ENCODE measurements at regions not wholly inside any gene's neighbourhood (a gene's known extent, or its start where the extent isn't known, plus 50 kb on each side); places are given as distances from the start of the nearest gene placed in this dataset.
A peak's percentile ranks its signal among the peaks of the same experiment; 100 is the strongest.

- no peak for FAIRE-seq
- no peak overlapping the region; the same call in 1 of the 2 replicates for H2BK5ac ChIP-seq (ENCODE audit: low read depth, low read length)
- TF ChIP-seq JUND (IDR thresholded peaks at IDR 0.05; ENCODE audit: low read length) (no peak), POU5F1 (IDR thresholded peaks at IDR 0.05; ENCODE audit: low read depth, low read length) (no peak), YY1 (IDR thresholded peaks at IDR 0.05; ENCODE audit: low read depth, low read length) (no peak), SAP30 (IDR thresholded peaks at IDR 0.05; ENCODE audit: insufficient read depth, insufficient replicate concordance, low read length) (no peak), MAX (IDR thresholded peaks at IDR 0.05) (peak; percentile 97), SP2 (IDR thresholded peaks at IDR 0.05; ENCODE audit: low read length) (no peak), POLR2A (IDR thresholded peaks at IDR 0.05; ENCODE audit: control extremely low read depth in 1 of 2, low read depth in 2 of 2, low read length in 2 of 2) (peak in 1 of 2 experiments; percentile 64; a peak in 1 of 3 replicates), TAF1 (IDR thresholded peaks at IDR 0.05; ENCODE audit: low read depth, low read length) (peak; percentile 75), CHD2 (IDR thresholded peaks at IDR 0.05; ENCODE audit: low read length) (no peak), RXRA (IDR thresholded peaks at IDR 0.05; ENCODE audit: insufficient read depth, low read depth, low read length) (no peak), HDAC2 (IDR thresholded peaks at IDR 0.05; ENCODE audit: borderline replicate concordance in 1 of 2, low read depth in 2 of 2, low read length in 2 of 2) (0 out of 4 replicates have a peak, but pooled peaks of 1 of the 2 experiments have one; percentile 51), SUZ12 (IDR thresholded peaks at IDR 0.05; ENCODE audit: low read length) (no peak)
These were observed 87.4 kb upstream of the ARHGAP32 start for GRCh38 chr11:129279326-129280026.

More at GRCh38 chr11:129279326-129280026, 87.4 kb upstream of the ARHGAP32 start:
- Histone ChIP-seq H4K20me1 (replicated peaks in 1 of 2; ENCODE audit: control insufficient read depth in 1 of 2, insufficient read depth in 2 of 2, low read length in 2 of 2) (peaks cover 10 to 11% of the 10 kb centered on the region in 2 experiments), H3K23ac (ENCODE audit: insufficient read length) (no peak overlapping the region), H4K5ac (ENCODE audit: insufficient read length, low read depth, low read length) (no peak overlapping the region), H3K79me1 (ENCODE audit: low read depth, low read length) (peaks cover 2% of the 10 kb centered on the region; the same call in 1 of the 2 replicates), H3K56ac (replicated peaks; ENCODE audit: insufficient read length, low read depth, low read length) (peak overlapping the region; percentile 39), H3K9me3 (ENCODE audit: insufficient read depth in 2 of 2, low read depth in 1 of 2, low read length in 1 of 2) (no peaks in the 10 kb centered on the region), H3K18ac (ENCODE audit: extremely low read depth, low read length) (peak overlapping the region; percentile 3; the same call in 1 of the 2 replicates), H2AFZ (ENCODE audit: low read length) (peak overlapping the region; percentile 43; the same call in 1 of the 2 replicates), H3K4ac (replicated peaks; ENCODE audit: insufficient read length, low read depth, low read length) (no peak overlapping the region), H3K27me3 (replicated peaks in 1 of 4; ENCODE audit: control insufficient read depth in 3 of 4, extremely low read depth in 1 of 4, insufficient read depth in 3 of 4, low read length in 3 of 4) (peaks cover 0 to 3% (median 1%) of the 10 kb centered on the region in 4 experiments; a peak in 2 of 7 replicates), H2BK15ac (ENCODE audit: low read length) (no peak overlapping the region), H4K91ac (replicated peaks; ENCODE audit: insufficient read length, low read length) (peak overlapping the region; percentile 68), H3K14ac (ENCODE audit: insufficient read length) (no peak overlapping the region), H2AK5ac (ENCODE audit: low read depth, low read length) (no peak overlapping the region), H3K23me2 (ENCODE audit: low read depth, low read length) (peaks cover 2% of the 10 kb centered on the region), H3K4me3 (ENCODE audit: extremely low read depth in 1 of 4, insufficient read depth in 2 of 4, low read depth in 3 of 4, low read length in 4 of 4) (peak overlapping the region; percentile 58 to 71 (median 64)), H3K9ac (replicated peaks in 1 of 4; ENCODE audit: extremely low read depth in 1 of 4, low read depth in 3 of 4, low read length in 3 of 4) (peak overlapping the region; percentile 36 to 93 (median 57); a peak in 6 of 7 replicates), H3K79me2 (ENCODE audit: control insufficient read depth in 1 of 2, insufficient read depth in 2 of 2, low read length in 2 of 2) (peaks cover 8 to 41% of the 10 kb centered on the region in 2 experiments), H3K4me1 (replicated peaks in 1 of 4; ENCODE audit: control insufficient read depth in 3 of 4, insufficient read depth in 4 of 4, low read length in 3 of 4) (peaks cover 6 to 22% (median 13%) of the 10 kb centered on the region in 4 experiments; a peak in 6 of 7 replicates), H3K27ac (ENCODE audit: low read depth, low read length) (no peak overlapping the region), H3K4me2 (ENCODE audit: insufficient read depth in 1 of 2, low read depth in 2 of 2, low read length in 2 of 2) (peak overlapping the region; percentile 64 to 93), H3K36me3 (ENCODE audit: control insufficient read depth in 2 of 4, insufficient read depth in 4 of 4, low read length in 3 of 4) (no peaks in the 10 kb centered on the region), H2BK120ac (replicated peaks; ENCODE audit: low read depth, low read length) (no peak overlapping the region), H2BK12ac (ENCODE audit: low read depth, low read length) (no peak overlapping the region), H2BK20ac (ENCODE audit: low read length) (no peak overlapping the region), H4K8ac (ENCODE audit: extremely low read depth, insufficient read depth, low read length) (no peak overlapping the region)
- CTCF ChIA-PET (ENCODE audit: partially characterized antibody): interaction anchor here (0.6 to 1.5 kb wide), 3 partner anchors 11 to 52 kb away, joined by 3 to 4 read pairs (median 3); no protein-coding TSS in a partner anchor
- POLR2A ChIA-PET (ENCODE audit: partially characterized antibody): interaction anchor here (0.6 to 1.4 kb wide), 6 partner anchors 13 to 146 kb away, joined by 3 to 5 read pairs (median 4); no protein-coding TSS in a partner anchor
- 5% methylated on average over 22 of the region's 103 CpGs; no CpG with 5 or more reads in 1 of the 2 experiments for WGBS, 2 experiments (ENCODE audit: extremely low coverage in 1 of 2, insufficient coverage in 1 of 2, insufficient read length in 1 of 2, insufficient replicate concordance in 2 of 2, low coverage in 1 of 2, low lambda C conversion rate in 2 of 2, missing lambda C conversion rate in 1 of 2)
- DNase-seq (ENCODE audit: low read depth in 1 of 2, low spot score in 2 of 2): peak in 1 of 2 experiments; percentile 81

All from H1 (cell line).